Keratinocyte (primary cell): ENCODE measurements at regions not wholly inside any gene's neighbourhood (a gene's known extent, or its start where the extent isn't known, plus 50 kb on each side); places are given as distances from the start of the nearest gene placed in this dataset.

Experiments used
- CTCF ChIP-seq, 3 experiments: IDR thresholded peaks in 1 of 3; conservative IDR thresholded peaks in 1 of 3; optimal IDR thresholded peaks in 1 of 3; 2 replicates in 2 of 3; 3 replicates in 1 of 3; pipeline versions ENCODE3 to v1.5.1; 2011; ENCODE audit warnings: low read length in 3 of 3, mild to moderate bottlenecking in 3 of 3, moderate library complexity in 2 of 3, control low read depth in 1 of 3, inconsistent platforms in 1 of 3; ENCODE audit not compliant: insufficient read depth in 2 of 3; ENCODE audit errors: extremely low read depth in 1 of 3
- EZH2 ChIP-seq: IDR thresholded peaks from one replicate; pipeline ENCODE4 v1.6.1; 2012; ENCODE audit warnings: inconsistent platforms, mild to moderate bottlenecking, low read length, moderate library complexity

- TF ChIP-seq CTCF (optimal IDR thresholded peaks at IDR 0.05 in 1 of 3, IDR thresholded peaks at IDR 0.05 in 1 of 3, conservative IDR thresholded peaks at IDR 0.05 in 1 of 3; ENCODE audit: extremely low read depth in 1 of 3, insufficient read depth in 2 of 3, low read length in 3 of 3) (peak; percentile 18 to 38 (median 22)), EZH2 (no peak)
Observed at GRCh38 chr4:166324321-166324720, 451.3 kb downstream of the TLL1 start.
